ENCODE measurements at regions not wholly inside any gene's neighbourhood (a gene's known extent, or its start where the extent isn't known, plus 50 kb on each side); places are given as distances from the start of the nearest gene placed in this dataset.

GRCh38 chr6:153523390-153523789 lies 392.3 kb upstream of the RGS17 start:
- TF ChIP-seq CTCF (IDR thresholded peaks at IDR 0.05) (no peak), EZH2 (IDR thresholded peaks at IDR 0.05) (no peak), EZH2phosphoT487 (IDR thresholded peaks at IDR 0.05) (no peak)

Data from neural progenitor cell (in vitro differentiated cells).